ENCODE measurements at regions not wholly inside any gene's neighbourhood (a gene's known extent, or its start where the extent isn't known, plus 50 kb on each side); places are given as distances from the start of the nearest gene placed in this dataset.

GRCh38 chr1:30403061-30403645 is 320.2 kb downstream of the MATN1 start:
- H3K36me3 Mint-ChIP-seq (ENCODE audit: low read depth) = no peaks in the 10 kb centered on the region
- H3K4me1 Mint-ChIP-seq (ENCODE audit: low read depth) = peaks cover 9% of the 10 kb centered on the region
- peaks cover 48% of the 10 kb centered on the region for H3K27me3 Mint-ChIP-seq (ENCODE audit: insufficient read depth)
- H3K9me3 Mint-ChIP-seq = no peaks in the 10 kb centered on the region
- H3K4me3 Mint-ChIP-seq = no peak overlapping the region
- no peak for DNase-seq
- no peak overlapping the region for H3K27ac Mint-ChIP-seq
- TF ChIP-seq CTCF (IDR thresholded peaks at IDR 0.05) = no peak

GRCh38 chr1:30402031-30402430 is 321.4 kb downstream of the MATN1 start:
- Mint-ChIP-seq H3K36me3 (ENCODE audit: low read depth) (no peaks in the 10 kb centered on the region), H3K27ac (no peak overlapping the region), H3K9me3 (no peaks in the 10 kb centered on the region), H3K4me3 (no peak overlapping the region), H3K4me1 (ENCODE audit: low read depth) (no peaks in the 10 kb centered on the region), H3K27me3 (ENCODE audit: insufficient read depth) (peaks cover 48% of the 10 kb centered on the region)
- no peak for TF ChIP-seq CTCF (IDR thresholded peaks at IDR 0.05)
- no peak for DNase-seq

GRCh38 chr1:30400507-30400906 is 322.9 kb downstream of the MATN1 start:
- no peak for DNase-seq
- H3K27ac Mint-ChIP-seq = no peak overlapping the region
- no peaks in the 10 kb centered on the region for H3K36me3 Mint-ChIP-seq (ENCODE audit: low read depth)
- no peak for TF ChIP-seq CTCF (IDR thresholded peaks at IDR 0.05)
- no peaks in the 10 kb centered on the region for H3K4me1 Mint-ChIP-seq (ENCODE audit: low read depth)
- H3K4me3 Mint-ChIP-seq = no peak overlapping the region
- H3K9me3 Mint-ChIP-seq = no peaks in the 10 kb centered on the region
- H3K27me3 Mint-ChIP-seq (ENCODE audit: insufficient read depth) = peaks cover 36% of the 10 kb centered on the region

- Mint-ChIP-seq H3K4me1 (ENCODE audit: low read depth) (no peaks in the 10 kb centered on the region), H3K36me3 (ENCODE audit: low read depth) (no peaks in the 10 kb centered on the region), H3K4me3 (no peak overlapping the region), H3K27ac (no peak overlapping the region), H3K27me3 (ENCODE audit: insufficient read depth) (peaks cover 30% of the 10 kb centered on the region), H3K9me3 (no peaks in the 10 kb centered on the region)
- no peak for DNase-seq
- no peak for TF ChIP-seq CTCF (IDR thresholded peaks at IDR 0.05)
These were observed 324.4 kb downstream of the MATN1 start for GRCh38 chr1:30399026-30399425.

- no peak for DNase-seq
- no peak for TF ChIP-seq CTCF (IDR thresholded peaks at IDR 0.05)
- Mint-ChIP-seq H3K4me1 (ENCODE audit: low read depth) (no peaks in the 10 kb centered on the region), H3K9me3 (no peaks in the 10 kb centered on the region), H3K27ac (no peak overlapping the region), H3K4me3 (no peak overlapping the region), H3K27me3 (ENCODE audit: insufficient read depth) (peaks cover 25% of the 10 kb centered on the region), H3K36me3 (ENCODE audit: low read depth) (no peaks in the 10 kb centered on the region)
These were observed 325.8 kb downstream of the MATN1 start for GRCh38 chr1:30397576-30397975.

- Mint-ChIP-seq H3K4me1 (ENCODE audit: low read depth) (no peaks in the 10 kb centered on the region), H3K4me3 (no peak overlapping the region), H3K27me3 (ENCODE audit: insufficient read depth) (peaks cover 16% of the 10 kb centered on the region), H3K27ac (no peak overlapping the region), H3K9me3 (no peaks in the 10 kb centered on the region), H3K36me3 (ENCODE audit: low read depth) (no peaks in the 10 kb centered on the region)
- no peak for TF ChIP-seq CTCF (IDR thresholded peaks at IDR 0.05)
- DNase-seq = no peak
These were observed 327.8 kb downstream of the MATN1 start for GRCh38 chr1:30395631-30396030.

Measured in HFFc6 (cell line).